Suprapubic skin (tissue), 4 donors: ENCODE measurements at regions not wholly inside any gene's neighbourhood (a gene's known extent, or its start where the extent isn't known, plus 50 kb on each side); places are given as distances from the start of the nearest gene placed in this dataset.

ENCODE experiments used
- POLR2A ChIP-seq, 2 donors: fragments of 450-650 bp; IDR thresholded peaks; one replicate each; pipeline ENCODE4 v1.6.1; 2017; ENCODE audit warnings: antibody characterized with exemption in 2 of 2, mild to moderate bottlenecking in 2 of 2, moderate library complexity in 2 of 2
- POLR2AphosphoS5 ChIP-seq, 3 donors: sonication (generic); formaldehyde crosslinking; IDR thresholded peaks; one replicate each; pipeline ENCODE4 v1.6.1; 2017; ENCODE audit warnings: antibody characterized with exemption in 3 of 3
- TF ChIP-seq, protein P1 (sequence below), 2 donors: fragments of 200-600 bp in 1 of 2; fragments of 450-650 bp in 1 of 2; sonication (generic) in 1 of 2; IDR thresholded peaks; one replicate each; pipeline ENCODE4 v1.5.1; 2016 to 2019; ENCODE audit warnings: antibody characterized with exemption in 2 of 2, mild to moderate bottlenecking in 1 of 2, moderate library complexity in 1 of 2

GRCh38 chr6:8785223-8785622 is 349.9 kb upstream of the SLC35B3 start:
- TF ChIP-seq, protein P1, sequence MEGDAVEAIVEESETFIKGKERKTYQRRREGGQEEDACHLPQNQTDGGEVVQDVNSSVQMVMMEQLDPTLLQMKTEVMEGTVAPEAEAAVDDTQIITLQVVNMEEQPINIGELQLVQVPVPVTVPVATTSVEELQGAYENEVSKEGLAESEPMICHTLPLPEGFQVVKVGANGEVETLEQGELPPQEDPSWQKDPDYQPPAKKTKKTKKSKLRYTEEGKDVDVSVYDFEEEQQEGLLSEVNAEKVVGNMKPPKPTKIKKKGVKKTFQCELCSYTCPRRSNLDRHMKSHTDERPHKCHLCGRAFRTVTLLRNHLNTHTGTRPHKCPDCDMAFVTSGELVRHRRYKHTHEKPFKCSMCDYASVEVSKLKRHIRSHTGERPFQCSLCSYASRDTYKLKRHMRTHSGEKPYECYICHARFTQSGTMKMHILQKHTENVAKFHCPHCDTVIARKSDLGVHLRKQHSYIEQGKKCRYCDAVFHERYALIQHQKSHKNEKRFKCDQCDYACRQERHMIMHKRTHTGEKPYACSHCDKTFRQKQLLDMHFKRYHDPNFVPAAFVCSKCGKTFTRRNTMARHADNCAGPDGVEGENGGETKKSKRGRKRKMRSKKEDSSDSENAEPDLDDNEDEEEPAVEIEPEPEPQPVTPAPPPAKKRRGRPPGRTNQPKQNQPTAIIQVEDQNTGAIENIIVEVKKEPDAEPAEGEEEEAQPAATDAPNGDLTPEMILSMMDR (IDR thresholded peaks at IDR 0.05) = no peak
- TF ChIP-seq POLR2A (IDR thresholded peaks at IDR 0.05) = no peak
- TF ChIP-seq POLR2AphosphoS5 (IDR thresholded peaks at IDR 0.05) = no peak
